ENCODE measurements at regions not wholly inside any gene's neighbourhood (a gene's known extent, or its start where the extent isn't known, plus 50 kb on each side); places are given as distances from the start of the nearest gene placed in this dataset.

- no peak for DNase-seq
- Histone ChIP-seq H3K4me3 (no peak overlapping the region), H3K9me3 (no peaks in the 10 kb centered on the region), H3K27me3 (no peaks in the 10 kb centered on the region), H3K4me1 (no peaks in the 10 kb centered on the region), H3K27ac (no peak overlapping the region), H3K36me3 (ENCODE audit: low read depth, missing control alignments) (no peaks in the 10 kb centered on the region)
- 63 to 79% methylated on average over 1 of the region's 1 CpG for WGBS, 2 donors
- intact Hi-C loops (cut with DNase I; ENCODE audit: low total_unique reads): no loop called here
- no peak for TF ChIP-seq CTCF (IDR thresholded peaks at IDR 0.05)
- no peak for TF ChIP-seq POLR2A (IDR thresholded peaks at IDR 0.05)
Observed at GRCh38 chr4:122305853-122306252, 73.0 kb upstream of the ADAD1 start.

GRCh38 chr4:122309988-122310626 lies 68.7 kb upstream of the ADAD1 start:
- H3K27ac ChIP-seq: no peak overlapping the region
- 77 to 79% methylated on average over 3 of the region's 3 CpGs for WGBS, 2 donors
- no peak overlapping the region for H3K4me3 ChIP-seq
- no peaks in the 10 kb centered on the region for H3K4me1 ChIP-seq
- H3K27me3 ChIP-seq: no peaks in the 10 kb centered on the region
- no peaks in the 10 kb centered on the region for H3K36me3 ChIP-seq (ENCODE audit: low read depth, missing control alignments)
- intact Hi-C loops (cut with DNase I; ENCODE audit: low total_unique reads): no loop called here
- TF ChIP-seq CTCF (IDR thresholded peaks at IDR 0.05): peak in 2 of 3 experiments; percentile 6 to 65
- no peak for TF ChIP-seq POLR2A (IDR thresholded peaks at IDR 0.05)
- H3K9me3 ChIP-seq: no peaks in the 10 kb centered on the region
- no peak for DNase-seq

- no peaks in the 10 kb centered on the region for H3K4me1 ChIP-seq
- H3K9me3 ChIP-seq: no peaks in the 10 kb centered on the region
- intact Hi-C loops (cut with DNase I; ENCODE audit: low total_unique reads): no loop called here
- no peaks in the 10 kb centered on the region for H3K36me3 ChIP-seq (ENCODE audit: low read depth, missing control alignments)
- no peaks in the 10 kb centered on the region for H3K27me3 ChIP-seq
- no peak overlapping the region for H3K4me3 ChIP-seq
- WGBS, 2 donors: 94 to 97% methylated on average over 1 of the region's 1 CpG
- DNase-seq: no peak
- no peak overlapping the region for H3K27ac ChIP-seq
- TF ChIP-seq POLR2A (IDR thresholded peaks at IDR 0.05) (no peak), CTCF (IDR thresholded peaks at IDR 0.05) (no peak)
Observed at GRCh38 chr4:122313006-122313646, 65.7 kb upstream of the ADAD1 start.

GRCh38 chr4:122326908-122327307 lies 51.9 kb upstream of the ADAD1 start:
- no peaks in the 10 kb centered on the region for H3K4me1 ChIP-seq
- no peaks in the 10 kb centered on the region for H3K36me3 ChIP-seq (ENCODE audit: low read depth, missing control alignments)
- TF ChIP-seq CTCF (IDR thresholded peaks at IDR 0.05) (no peak), POLR2A (IDR thresholded peaks at IDR 0.05) (no peak)
- no peak overlapping the region for H3K27ac ChIP-seq
- no peak for DNase-seq
- no peaks in the 10 kb centered on the region for H3K27me3 ChIP-seq
- intact Hi-C loops (cut with DNase I; ENCODE audit: low total_unique reads): no loop called here
- no peak overlapping the region for H3K4me3 ChIP-seq
- no peaks in the 10 kb centered on the region for H3K9me3 ChIP-seq
- WGBS, 2 donors: 95 to 100% methylated on average over 1 of the region's 1 CpG

- H3K4me1 ChIP-seq: no peaks in the 10 kb centered on the region
- no peak for DNase-seq
- no peak for TF ChIP-seq CTCF (IDR thresholded peaks at IDR 0.05)
- TF ChIP-seq POLR2A (IDR thresholded peaks at IDR 0.05): no peak
- intact Hi-C loops (cut with DNase I; ENCODE audit: low total_unique reads): no loop called here
- H3K27me3 ChIP-seq: no peaks in the 10 kb centered on the region
- H3K27ac ChIP-seq: no peak overlapping the region
- H3K9me3 ChIP-seq: no peaks in the 10 kb centered on the region
- H3K36me3 ChIP-seq (ENCODE audit: low read depth, missing control alignments): no peaks in the 10 kb centered on the region
- H3K4me3 ChIP-seq: no peak overlapping the region
- WGBS, 2 donors: 90 to 97% methylated on average over 1 of the region's 1 CpG
Observed at GRCh38 chr4:122328893-122329292, 49.9 kb upstream of the ADAD1 start.
